CD1c-positive myeloid dendritic cell (primary cell): ENCODE measurements at regions not wholly inside any gene's neighbourhood (a gene's known extent, or its start where the extent isn't known, plus 50 kb on each side); places are given as distances from the start of the nearest gene placed in this dataset.
A peak's percentile ranks its signal among the peaks of the same experiment; 100 is the strongest.

Experiments used
- DNase-seq: peaks from one replicate; pipeline ENCODE4 v3.0.0-alpha.2; 2016; ENCODE audit errors: extremely low spot score

GRCh38 chr12:131568336-131568735 is 142.6 kb upstream of the SFSWAP start:
- DNase-seq = no peak

- no peak for DNase-seq
Observed at GRCh38 chr12:131570596-131570995, 140.3 kb upstream of the SFSWAP start.

- DNase-seq = no peak
Observed at GRCh38 chr12:131571827-131572226, 139.1 kb upstream of the SFSWAP start.

GRCh38 chr12:131572626-131573025 is 138.3 kb upstream of the SFSWAP start:
- no peak for DNase-seq

GRCh38 chr12:131573631-131574394 is 137.1 kb upstream of the SFSWAP start:
- DNase-seq = no peak

- DNase-seq = no peak
Observed at GRCh38 chr12:131574395-131574771, 136.5 kb upstream of the SFSWAP start.

- no peak for DNase-seq
Observed at GRCh38 chr12:131575371-131575770, 135.5 kb upstream of the SFSWAP start.

GRCh38 chr12:131576734-131577133 is 134.2 kb upstream of the SFSWAP start:
- DNase-seq = peak; percentile 22

GRCh38 chr12:131577766-131578165 is 133.1 kb upstream of the SFSWAP start:
- DNase-seq = no peak

GRCh38 chr12:131578828-131579470 is 131.9 kb upstream of the SFSWAP start:
- DNase-seq = no peak

- no peak for DNase-seq
Observed at GRCh38 chr12:131583090-131583712, 127.7 kb upstream of the SFSWAP start.

- DNase-seq = no peak
Observed at GRCh38 chr12:131586269-131586668, 124.6 kb upstream of the SFSWAP start.

- no peak for DNase-seq
Observed at GRCh38 chr12:131586761-131587160, 124.1 kb upstream of the SFSWAP start.

- DNase-seq = no peak
Observed at GRCh38 chr12:131587565-131587964, 123.3 kb upstream of the SFSWAP start.

- peak; percentile 80 for DNase-seq
Observed at GRCh38 chr12:131589221-131589897, 121.5 kb upstream of the SFSWAP start.

GRCh38 chr12:131589966-131590365 is 120.9 kb upstream of the SFSWAP start:
- peak; percentile 15 for DNase-seq

GRCh38 chr12:131591136-131591535 is 119.8 kb upstream of the SFSWAP start:
- no peak for DNase-seq

- no peak for DNase-seq
Observed at GRCh38 chr12:131591714-131592709, 118.9 kb upstream of the SFSWAP start.

GRCh38 chr12:131592972-131593371 is 117.9 kb upstream of the SFSWAP start:
- DNase-seq = peak; percentile 65

- DNase-seq = no peak
Observed at GRCh38 chr12:131593406-131593805, 117.5 kb upstream of the SFSWAP start.

- DNase-seq = no peak
Observed at GRCh38 chr12:131596115-131596514, 114.8 kb upstream of the SFSWAP start.
